NCI-H1092 (cell line): ENCODE measurements at regions not wholly inside any gene's neighbourhood (a gene's known extent, or its start where the extent isn't known, plus 50 kb on each side); places are given as distances from the start of the nearest gene placed in this dataset.
"Not testable (repeated sequence)": the region's sequence is repeated elsewhere in the genome, so short reads cannot be mapped to it uniquely, and the experiment has no call there.

Experiments
- DNase-seq: peaks from one replicate; lab custom pipeline; 2025; lab: John Stamatoyannopoulos, UW

DNA sequence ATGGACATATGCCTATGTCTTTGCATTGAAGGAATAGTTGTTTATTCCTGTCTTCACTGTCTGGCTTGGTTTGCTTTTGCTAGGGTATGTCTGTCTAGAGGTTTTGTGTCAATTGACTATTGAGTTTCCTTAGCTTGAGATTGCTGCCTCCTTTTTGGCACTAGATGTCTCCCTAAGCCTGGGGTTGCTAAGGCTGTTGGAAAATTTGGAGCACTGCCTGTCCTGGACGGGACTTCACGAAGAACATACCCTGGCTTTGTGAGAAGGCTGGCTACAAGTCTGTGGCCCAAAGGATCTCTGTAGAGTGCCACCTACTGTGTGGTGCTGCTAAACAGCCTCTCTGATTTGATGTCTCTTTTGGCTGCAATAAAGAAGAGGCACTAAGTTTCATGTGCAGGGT is 183.8 kb upstream of the NUDT10 start:
- no peak for DNase-seq

DNA sequence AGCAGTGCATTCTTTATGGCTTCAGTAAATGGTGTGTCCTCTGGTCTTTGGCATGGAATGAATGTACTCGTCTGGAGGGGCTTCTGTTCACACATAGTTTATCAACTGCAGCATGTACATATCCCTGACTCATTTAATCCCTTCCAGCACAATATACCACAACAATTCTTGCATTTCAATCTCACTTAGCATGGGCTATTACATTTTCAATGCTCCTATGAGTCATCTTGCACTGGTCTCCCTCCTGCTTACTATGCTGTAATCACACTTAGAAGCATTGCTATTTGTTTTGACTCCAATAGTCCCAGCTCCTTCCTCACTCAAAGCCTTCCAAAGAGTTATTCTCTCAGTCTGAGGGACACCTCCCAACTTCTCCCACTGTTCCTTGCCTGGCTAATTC is 180.9 kb upstream of the NUDT10 start:
- DNase-seq = no peak

DNA sequence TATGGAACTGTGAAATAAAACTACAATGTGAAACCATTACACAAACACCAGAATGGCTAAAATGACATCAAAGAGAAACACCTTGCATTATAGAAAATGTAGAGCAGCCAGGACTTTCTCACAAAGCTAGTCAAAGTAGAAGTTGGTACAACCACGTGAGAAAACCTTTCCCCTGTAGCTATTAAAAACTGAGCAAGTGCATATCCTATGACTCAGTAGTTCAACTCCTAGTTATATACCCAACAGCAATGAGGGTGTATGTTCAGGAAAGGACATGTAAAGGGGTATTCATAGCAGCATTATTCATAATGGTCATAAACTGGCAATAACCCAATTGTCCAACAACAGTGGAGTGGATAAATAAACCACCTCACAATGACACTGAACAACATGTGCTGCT is 177.5 kb upstream of the NUDT10 start:
- DNase-seq = no peak

DNA sequence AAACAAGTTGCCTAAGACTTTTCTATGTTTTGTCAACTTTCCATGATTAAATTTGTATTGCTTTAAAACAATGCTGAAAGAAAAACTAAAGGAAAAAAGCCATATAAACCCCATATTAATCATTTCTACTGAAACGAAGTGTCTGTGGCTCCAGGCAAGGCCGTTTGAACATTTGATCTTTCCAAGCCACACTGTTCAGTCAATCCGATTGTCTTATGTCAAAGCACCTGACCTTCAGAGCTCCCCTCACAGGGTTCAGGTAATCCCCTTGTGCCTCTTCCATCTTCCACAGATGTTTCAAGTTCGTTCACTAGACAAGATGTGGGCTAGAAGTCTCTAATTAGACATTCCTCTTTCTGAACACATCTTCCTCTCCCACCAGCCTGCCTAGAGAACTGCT is 177.1 kb upstream of the NUDT10 start:
- DNase-seq = no peak

DNA sequence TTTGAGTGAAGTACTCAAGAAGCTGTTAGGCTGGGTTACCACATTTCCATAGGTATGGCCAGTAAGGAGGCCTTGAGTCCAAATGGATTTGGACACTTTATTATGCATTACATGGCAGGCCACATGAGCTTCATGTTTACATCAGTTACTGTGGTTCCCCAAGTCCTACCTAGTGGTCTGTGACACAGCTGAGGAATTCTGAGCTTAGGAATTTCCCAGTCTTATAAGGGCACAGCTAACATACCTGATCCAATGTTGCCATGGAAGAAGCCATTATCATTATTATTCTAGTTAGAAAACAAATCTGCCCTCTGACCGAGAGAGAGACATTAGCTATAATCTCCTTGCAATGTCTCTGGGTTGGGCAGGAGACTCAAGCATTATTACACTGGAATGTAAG is 174.4 kb upstream of the NUDT10 start:
- no peak for DNase-seq

DNA sequence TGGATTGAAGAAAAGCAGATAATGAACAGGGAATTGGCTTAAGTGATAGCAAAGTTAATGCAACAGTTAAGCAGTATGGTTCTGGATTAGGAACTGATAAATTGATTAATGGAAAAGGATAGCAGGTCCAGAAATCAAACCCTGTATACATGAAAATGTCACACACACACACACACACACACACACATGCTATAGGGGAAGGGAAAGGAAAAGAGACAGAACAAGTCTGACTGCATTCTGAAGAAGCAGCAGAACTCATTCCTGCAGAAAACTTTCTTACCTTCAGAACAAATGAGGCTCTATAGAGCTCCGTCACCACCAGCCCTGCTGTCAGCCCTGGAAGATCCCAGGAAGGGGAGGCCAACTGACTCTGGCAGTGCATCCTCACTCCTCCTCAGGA is 173.2 kb upstream of the NUDT10 start:
- DNase-seq = not testable (repeated sequence)

DNA sequence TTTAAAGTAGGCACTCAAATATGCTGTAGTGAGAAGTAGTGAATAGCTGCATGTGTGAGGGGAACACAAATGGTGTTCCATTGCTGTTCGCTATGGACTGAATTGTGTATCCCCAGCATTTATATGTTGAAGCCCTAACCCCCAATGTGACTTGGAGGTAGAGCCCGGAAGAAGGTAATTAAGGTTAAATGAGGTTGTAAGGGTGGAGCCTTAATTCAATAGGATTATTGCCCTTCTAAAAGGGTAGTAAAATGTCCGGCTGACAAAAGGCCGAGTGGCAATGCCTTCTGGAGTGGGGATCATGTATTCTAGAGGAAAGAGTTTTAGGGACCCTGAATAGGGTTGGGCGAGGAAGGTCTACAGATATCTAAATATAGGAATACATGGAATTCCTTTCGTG is 168.9 kb upstream of the NUDT10 start:
- DNase-seq = no peak

DNA sequence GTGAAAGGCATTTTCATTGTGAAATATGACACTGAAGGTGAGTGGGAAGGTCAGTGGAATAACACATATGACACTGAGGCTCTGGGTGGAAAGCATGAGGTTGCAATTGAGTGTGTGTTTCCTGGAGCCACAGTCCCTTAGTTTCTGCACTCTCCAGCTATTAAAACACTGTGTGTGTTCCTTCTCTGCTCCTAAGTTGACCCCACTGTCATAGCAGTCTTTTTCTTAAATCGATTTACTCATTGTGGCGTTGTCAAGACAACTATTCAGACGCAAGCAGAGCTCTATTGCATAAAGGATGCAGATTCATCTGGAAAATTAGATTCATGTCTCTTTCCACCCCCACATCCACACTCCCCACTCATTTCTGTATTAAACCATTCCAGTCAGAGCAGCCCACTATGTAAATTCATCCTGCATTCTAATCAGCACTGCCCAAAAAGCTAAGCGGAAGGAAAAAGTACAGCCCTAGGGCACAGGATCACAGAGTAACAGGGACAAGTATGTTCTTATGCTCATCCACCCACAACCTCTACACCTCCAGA is 154.2 kb upstream of the NUDT10 start:
- DNase-seq = not testable (repeated sequence)

DNA sequence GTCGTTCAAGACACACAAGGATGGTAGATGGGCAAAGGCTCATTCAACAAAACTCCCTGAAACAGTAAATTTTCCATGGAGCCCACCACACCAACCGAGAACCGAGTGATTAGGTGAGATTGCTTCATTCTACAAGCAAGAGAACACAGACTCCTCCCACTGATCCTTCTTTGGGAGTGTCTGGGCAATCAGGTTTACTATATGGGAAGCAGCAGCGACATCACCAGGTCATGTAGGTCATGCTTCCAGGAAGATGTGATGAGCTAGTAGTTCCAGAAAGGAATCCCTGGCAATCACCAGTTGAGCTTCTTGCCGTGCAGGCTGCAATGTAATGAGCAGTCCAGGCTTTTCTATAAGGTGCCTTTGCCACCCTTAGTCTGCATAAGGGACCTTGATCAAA is 152.8 kb upstream of the NUDT10 start:
- not testable (repeated sequence) for DNase-seq

DNA sequence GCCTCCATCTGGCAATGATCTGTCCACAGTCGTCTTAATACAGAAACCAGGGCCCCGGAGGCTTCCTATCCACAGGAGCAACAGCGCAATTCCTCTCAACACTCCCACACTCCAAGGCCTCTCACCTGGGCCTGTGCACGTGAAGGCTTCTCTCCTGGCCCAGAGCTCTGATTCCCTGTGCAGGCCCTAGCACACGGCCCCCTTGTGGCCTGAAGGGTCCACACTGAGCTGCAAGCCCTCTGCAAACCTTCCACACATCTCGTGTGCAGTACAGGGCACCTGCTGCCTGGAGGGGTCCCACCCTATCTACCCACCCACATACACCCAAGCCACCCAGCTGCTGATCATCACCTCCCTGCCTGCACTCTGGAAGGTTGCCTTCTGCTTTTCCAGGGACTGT is 150.1 kb upstream of the NUDT10 start:
- no peak for DNase-seq

DNA sequence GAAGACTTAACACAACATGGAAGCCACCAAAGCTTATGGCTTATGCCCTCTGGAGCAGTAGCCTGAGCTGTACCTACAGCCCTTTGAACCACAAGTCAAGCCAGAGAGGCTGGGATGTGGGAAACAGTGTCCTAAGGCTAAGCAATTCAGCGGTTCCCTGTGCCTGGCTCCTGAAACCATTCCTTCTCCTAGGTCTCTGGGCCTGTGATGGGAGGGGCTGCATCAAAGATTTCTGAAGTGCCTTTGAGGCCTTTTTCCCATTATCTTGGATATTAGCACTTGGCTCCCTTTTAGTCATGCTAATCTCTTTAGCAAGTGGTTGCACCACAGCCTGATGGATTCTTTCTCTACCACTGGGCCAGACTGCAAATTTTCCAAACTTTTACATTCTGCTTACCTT is 140.5 kb upstream of the NUDT10 start:
- DNase-seq = no peak

DNA sequence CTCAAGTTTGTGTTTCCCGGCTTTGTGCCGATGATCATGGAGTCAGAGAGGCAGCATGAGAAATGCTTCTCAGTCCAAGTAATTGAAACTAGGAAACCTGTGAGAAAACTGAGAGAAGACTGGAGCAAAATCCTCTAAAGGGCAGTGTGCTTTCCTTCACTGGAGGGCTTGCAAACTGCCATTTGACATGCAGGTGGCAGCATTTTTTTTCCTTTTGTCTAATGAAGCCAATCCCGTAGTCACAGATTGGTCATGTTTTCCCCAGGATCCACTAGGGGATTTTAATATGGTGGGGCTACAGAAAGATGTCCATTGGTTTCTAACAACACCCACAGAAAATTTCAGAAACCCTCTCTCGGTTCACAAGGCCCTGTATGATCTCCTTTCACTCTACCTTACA is 117.4 kb upstream of the NUDT10 start:
- no peak for DNase-seq

DNA sequence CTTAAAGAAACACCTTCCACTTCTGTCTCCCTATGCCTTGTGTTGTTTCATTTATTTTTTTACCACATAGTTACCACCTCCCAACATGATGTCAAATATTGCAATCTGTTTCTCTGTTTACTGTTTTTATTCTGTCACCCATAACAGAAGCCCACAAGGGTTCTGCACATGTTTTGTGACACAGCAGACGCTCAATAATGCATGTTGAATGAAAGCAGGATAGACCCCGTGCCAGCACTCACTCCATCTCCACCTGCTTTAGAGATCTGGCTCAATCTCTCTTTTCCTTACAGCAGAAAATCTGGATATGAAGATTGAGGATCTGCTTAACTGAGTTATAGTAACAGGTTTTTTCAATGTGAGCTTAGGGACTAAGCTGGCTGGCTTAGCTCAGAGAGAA is 116.8 kb upstream of the NUDT10 start:
- no peak for DNase-seq

DNA sequence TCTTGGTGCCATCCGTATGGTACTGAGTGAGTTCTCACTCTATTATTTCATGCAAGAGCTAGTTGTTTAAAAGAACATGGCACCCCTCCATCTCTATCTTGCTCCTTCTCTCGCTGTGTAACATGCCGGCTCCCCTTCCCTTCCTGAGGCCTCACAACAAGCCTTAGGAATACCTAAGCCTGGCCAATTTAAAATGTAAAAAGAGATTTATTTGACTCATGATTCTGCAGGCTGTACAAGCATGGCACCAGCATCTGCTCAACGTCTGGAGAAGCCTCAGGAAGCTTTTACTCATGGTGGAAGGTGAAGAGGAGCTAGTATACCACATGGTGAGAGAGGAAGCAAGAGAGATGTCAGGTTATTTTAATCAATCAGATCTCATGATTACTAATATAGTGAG is 90.4 kb upstream of the NUDT10 start:
- DNase-seq = no peak

DNA sequence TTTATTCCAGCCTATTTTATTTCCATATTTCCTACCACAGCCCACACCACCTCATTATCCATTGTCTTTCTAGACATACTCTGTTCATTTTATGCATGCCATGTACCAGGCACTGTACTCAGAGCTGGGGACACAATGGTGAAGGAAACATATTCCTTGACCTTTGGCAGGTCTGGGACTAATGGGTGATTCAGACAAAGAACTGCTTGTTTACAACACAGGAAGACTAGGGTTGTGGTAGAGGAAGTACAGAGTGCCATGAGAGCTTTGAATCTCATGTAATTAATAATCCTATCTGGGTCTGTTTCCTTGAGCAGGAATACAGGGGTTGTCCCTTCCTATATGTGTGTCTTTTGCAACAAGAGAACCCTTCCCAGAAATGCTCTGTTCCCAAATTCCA is 75.1 kb upstream of the NUDT10 start:
- no peak for DNase-seq

DNA sequence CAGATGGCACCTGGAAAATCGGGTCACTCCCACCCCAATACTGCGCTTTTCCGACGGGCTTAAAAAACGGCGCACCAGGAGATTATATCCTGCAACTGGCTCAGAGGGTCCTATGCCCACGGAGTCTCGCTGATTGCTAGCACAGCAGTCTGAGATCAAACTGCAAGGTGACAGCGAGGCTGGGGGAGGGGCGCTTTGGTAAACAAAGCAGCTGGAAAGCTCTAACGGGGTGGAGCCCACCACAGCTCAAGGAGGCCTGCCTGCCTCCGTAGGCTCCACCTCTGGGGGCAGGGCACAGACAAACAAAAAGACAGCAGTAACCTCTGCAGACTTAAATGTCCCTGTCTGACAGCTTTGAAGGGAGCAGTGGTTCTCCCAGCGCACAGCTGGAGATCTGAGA is 70.4 kb upstream of the NUDT10 start:
- not testable (repeated sequence) for DNase-seq

DNA sequence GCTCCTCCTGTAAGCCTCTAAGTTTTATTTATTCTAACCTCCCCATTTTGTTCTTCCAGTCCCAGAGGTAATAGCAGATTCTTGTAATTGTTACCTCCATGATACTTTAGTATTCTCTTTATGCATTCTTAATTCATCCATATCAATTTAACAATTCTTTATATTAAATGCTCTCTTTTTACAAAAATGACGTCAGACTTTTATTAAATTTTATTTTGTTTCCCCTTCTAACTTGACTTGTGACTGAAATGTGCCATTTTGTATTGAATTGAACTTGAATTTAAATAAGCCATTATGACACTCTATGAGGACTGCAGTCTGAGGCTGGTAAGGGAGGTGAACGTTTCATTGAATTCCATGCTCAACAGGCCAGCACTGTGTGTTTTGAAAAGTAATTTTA is 60.0 kb upstream of the NUDT10 start:
- no peak for DNase-seq

DNA sequence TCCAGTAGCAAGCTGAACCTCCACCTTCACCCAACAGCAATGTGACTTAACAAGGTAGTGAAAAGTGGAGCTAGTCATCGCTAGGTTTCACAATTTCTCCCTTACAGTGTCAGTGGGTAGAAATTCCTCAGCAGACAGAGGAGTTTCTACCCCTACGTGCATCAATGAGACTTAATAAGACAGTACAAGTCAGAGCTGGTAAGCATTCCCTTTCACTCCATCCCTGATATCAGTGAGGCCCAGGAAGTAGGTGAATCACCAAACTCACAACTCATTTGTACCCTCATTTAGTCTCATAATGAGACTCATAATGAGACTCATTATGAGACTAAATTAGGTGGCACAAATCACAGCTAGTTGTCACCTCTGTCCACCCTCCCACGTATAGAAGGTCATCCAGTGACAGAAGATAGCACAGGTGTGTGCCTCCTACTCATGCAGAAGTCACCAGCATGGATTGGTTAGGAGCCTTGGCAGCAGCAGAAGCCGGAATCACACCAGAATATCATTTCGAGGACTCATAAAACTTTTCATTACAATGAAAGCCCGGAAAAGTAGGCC is 50.8 kb upstream of the NUDT10 start:
- no peak for DNase-seq
